Right lobe of liver (tissue), 6 donors: ENCODE measurements at regions not wholly inside any gene's neighbourhood (a gene's known extent, or its start where the extent isn't known, plus 50 kb on each side); places are given as distances from the start of the nearest gene placed in this dataset.
"Not testable (repeated sequence)": the region's sequence is repeated elsewhere in the genome, so short reads cannot be mapped to it uniquely, and the experiment has no call there.

Source experiments
- ATAC-seq, 4 donors: fragments of 200-7000 bp; cut with Tn5 transposase; one replicate each; pipeline ENCODE4 v1.9.1; 2020; ENCODE audit warnings: mild to moderate bottlenecking in 4 of 4, moderate library complexity in 4 of 4
- DNase-seq, 3 donors: peaks; one replicate each; pipeline ENCODE4 v3.0.0-alpha.2; 2020
- H3K27ac ChIP-seq, 3 donors: fragments of 200-600 bp; one replicate each; pipeline ENCODE4 v1.8.0; 2022
- H3K27me3 ChIP-seq, 2 donors: fragments of 200-600 bp; one replicate each; pipeline ENCODE4 v1.8.0; 2022
- H3K36me3 ChIP-seq, 4 donors: fragments of 200-600 bp; sonication (generic) in 1 of 4; one replicate each; pipeline versions ENCODE4 v1.5.1 to v1.8.0; 2017 to 2022; ENCODE audit warnings: control low read depth in 1 of 4
- H3K4me1 ChIP-seq, 4 donors: fragments of 200-600 bp; sonication (generic) in 1 of 4; one replicate each; pipeline versions ENCODE4 v1.5.1 to v1.8.0; 2017 to 2022; ENCODE audit warnings: control low read depth in 1 of 4
- H3K4me3 ChIP-seq, 3 donors: fragments of 200-600 bp; one replicate each; pipeline ENCODE4 v1.8.0; 2022
- H3K9me3 ChIP-seq, 4 donors: fragments of 200-600 bp; sonication (generic) in 1 of 4; one replicate each; pipeline versions ENCODE4 v1.5.1 to v1.8.0; 2017 to 2022; ENCODE audit warnings: control low read depth in 1 of 4
- POLR2A ChIP-seq: fragments of 450-650 bp; IDR thresholded peaks from one replicate; pipeline ENCODE4 v1.6.1; 2017; ENCODE audit warnings: antibody characterized with exemption, mild to moderate bottlenecking
- WGBS: methylation state at CpG from one replicate; pipeline ENCODE4 v1.1.6; 2018; ENCODE audit warnings: low coverage, low lambda C conversion rate; ENCODE audit not compliant: insufficient coverage; ENCODE audit errors: missing lambda C conversion rate; 5-methylcytosine and 5-hydroxymethylcytosine counted together
- intact Hi-C, 2 donors: fragments of 100-400 bp; cut with DNase I; formaldehyde crosslinking; loops; one replicate each; pipeline versions ENCODE4 v1.11.2 to v1.14.1; 2022
- TF ChIP-seq, protein P1 (sequence below), 4 donors: fragments of 200-600 bp in 3 of 4; fragments of 450-650 bp in 1 of 4; IDR thresholded peaks; one replicate each; pipeline versions ENCODE4 v1.5.1 to v1.8.0; 2016 to 2022; ENCODE audit warnings: antibody characterized with exemption in 4 of 4, mild to moderate bottlenecking in 2 of 4
- donor health status: DM: no; HTN: yes; CAD: no.
- donor health status: DM: no; HTN: no; CAD: no.
- donor health status: DM: no; HTN: no; CAD: no.
- donor health status: DM: no; HTN: yes; CAD: no.
- donor health status: DM: no; HTN: yes; CAD: no.

- intact Hi-C loops: no loop called here
- H3K4me1 ChIP-seq: no peaks in the 10 kb centered on the region
- no peaks in the 10 kb centered on the region for H3K27me3 ChIP-seq
- TF ChIP-seq, protein P1, sequence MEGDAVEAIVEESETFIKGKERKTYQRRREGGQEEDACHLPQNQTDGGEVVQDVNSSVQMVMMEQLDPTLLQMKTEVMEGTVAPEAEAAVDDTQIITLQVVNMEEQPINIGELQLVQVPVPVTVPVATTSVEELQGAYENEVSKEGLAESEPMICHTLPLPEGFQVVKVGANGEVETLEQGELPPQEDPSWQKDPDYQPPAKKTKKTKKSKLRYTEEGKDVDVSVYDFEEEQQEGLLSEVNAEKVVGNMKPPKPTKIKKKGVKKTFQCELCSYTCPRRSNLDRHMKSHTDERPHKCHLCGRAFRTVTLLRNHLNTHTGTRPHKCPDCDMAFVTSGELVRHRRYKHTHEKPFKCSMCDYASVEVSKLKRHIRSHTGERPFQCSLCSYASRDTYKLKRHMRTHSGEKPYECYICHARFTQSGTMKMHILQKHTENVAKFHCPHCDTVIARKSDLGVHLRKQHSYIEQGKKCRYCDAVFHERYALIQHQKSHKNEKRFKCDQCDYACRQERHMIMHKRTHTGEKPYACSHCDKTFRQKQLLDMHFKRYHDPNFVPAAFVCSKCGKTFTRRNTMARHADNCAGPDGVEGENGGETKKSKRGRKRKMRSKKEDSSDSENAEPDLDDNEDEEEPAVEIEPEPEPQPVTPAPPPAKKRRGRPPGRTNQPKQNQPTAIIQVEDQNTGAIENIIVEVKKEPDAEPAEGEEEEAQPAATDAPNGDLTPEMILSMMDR (IDR thresholded peaks at IDR 0.05): no peak
- TF ChIP-seq POLR2A: no peak
- WGBS: 40% methylated on average over 1 of the region's 1 CpG
- ATAC-seq: no peak
- no peak overlapping the region for H3K27ac ChIP-seq
- no peaks in the 10 kb centered on the region for H3K36me3 ChIP-seq
- H3K9me3 ChIP-seq: no peaks in the 10 kb centered on the region
- no peak overlapping the region for H3K4me3 ChIP-seq
- DNase-seq: no peak
These were observed 228.6 kb upstream of the DDI1 start for GRCh38 chr11:103807806-103808205.

GRCh38 chr11:103808252-103808651, 228.2 kb upstream of the DDI1 start:
- intact Hi-C loops: no loop called here
- ATAC-seq: no peak
- H3K4me3 ChIP-seq: no peak overlapping the region
- no peaks in the 10 kb centered on the region for H3K36me3 ChIP-seq
- TF ChIP-seq POLR2A: no peak
- TF ChIP-seq, protein P1 (IDR thresholded peaks at IDR 0.05): no peak
- no peaks in the 10 kb centered on the region for H3K9me3 ChIP-seq
- H3K4me1 ChIP-seq: no peaks in the 10 kb centered on the region
- no peak overlapping the region for H3K27ac ChIP-seq
- WGBS: 62% methylated on average over 3 of the region's 3 CpGs
- DNase-seq: no peak
- H3K27me3 ChIP-seq: no peaks in the 10 kb centered on the region

DNA sequence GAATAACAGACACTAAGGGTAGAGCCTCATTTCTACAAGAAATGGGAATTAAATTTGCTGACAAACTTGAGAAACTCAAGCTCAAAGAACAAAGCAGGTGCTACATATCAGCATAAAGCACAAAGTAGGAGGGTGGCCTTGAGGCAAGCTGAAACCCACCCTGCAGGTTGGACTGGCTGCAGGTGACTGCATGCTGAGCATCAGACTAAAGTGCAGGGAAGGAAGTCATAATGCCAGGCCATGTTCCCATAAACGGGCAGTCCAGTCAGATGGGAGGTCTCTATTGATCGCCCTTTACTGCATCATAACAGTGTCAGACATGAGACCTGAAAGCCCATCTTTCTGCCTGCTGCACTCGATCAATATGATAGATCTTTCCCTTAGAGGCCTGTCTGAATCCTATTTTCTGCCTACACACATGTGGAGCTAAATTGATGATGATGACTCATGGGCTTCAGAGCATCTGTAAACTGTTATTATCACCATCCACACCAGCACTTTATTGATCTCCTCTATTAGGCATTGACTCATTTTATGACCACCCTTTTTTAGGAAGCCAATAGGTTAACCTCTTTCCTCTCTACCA, 224.5 kb upstream of the DDI1 start:
- no peaks in the 10 kb centered on the region for H3K9me3 ChIP-seq
- WGBS: 80% methylated on average over 1 of the region's 3 CpGs
- no peaks in the 10 kb centered on the region for H3K4me1 ChIP-seq
- H3K36me3 ChIP-seq: no peaks in the 10 kb centered on the region
- TF ChIP-seq, protein P1 (IDR thresholded peaks at IDR 0.05): no peak
- no peak for TF ChIP-seq POLR2A
- ATAC-seq (no peak), DNase-seq (no peak)
- H3K27me3 ChIP-seq: no peaks in the 10 kb centered on the region
- no peak overlapping the region for H3K4me3 ChIP-seq
- no peak overlapping the region for H3K27ac ChIP-seq
- intact Hi-C loops: no loop called here

GRCh38 chr11:103812680-103813079, 223.8 kb upstream of the DDI1 start:
- 53% methylated on average over 3 of the region's 3 CpGs for WGBS
- ATAC-seq: no peak
- no peak overlapping the region for H3K4me3 ChIP-seq

DNA sequence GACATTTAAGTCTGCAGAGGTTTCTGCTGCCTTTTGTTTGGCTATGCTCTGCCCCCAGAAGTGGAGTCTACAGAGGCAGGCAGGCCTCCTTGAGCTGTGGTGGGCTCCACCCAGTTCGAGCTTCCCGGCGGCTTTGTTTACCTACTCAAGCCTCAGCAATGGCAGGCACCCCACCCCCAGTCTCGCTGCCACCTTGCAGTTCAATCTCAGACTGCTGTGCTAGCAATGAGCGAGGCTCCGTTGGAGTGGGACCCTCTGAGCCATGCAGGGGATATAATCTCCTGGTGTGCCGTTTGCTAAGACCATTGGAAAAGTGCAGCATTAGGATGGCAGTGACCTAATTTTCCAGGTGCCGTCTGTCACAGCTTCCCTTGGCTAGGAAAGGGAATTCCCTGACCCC, 216.1 kb upstream of the DDI1 start:
- DNase-seq, intact Hi-C loops, H3K36me3 ChIP-seq, H3K27ac ChIP-seq, H3K4me1 ChIP-seq, ATAC-seq, H3K4me3 ChIP-seq, H3K9me3 ChIP-seq, H3K27me3 ChIP-seq: not testable (repeated sequence)
- 90% methylated on average over 2 of the region's 8 CpGs for WGBS

More at GRCh38 chr11:103812680-103813079, 223.8 kb upstream of the DDI1 start:
- Histone ChIP-seq H3K27me3 (no peaks in the 10 kb centered on the region), H3K36me3 (no peaks in the 10 kb centered on the region), H3K9me3 (no peaks in the 10 kb centered on the region), H3K4me1 (no peaks in the 10 kb centered on the region), H3K27ac (no peak overlapping the region)
- TF ChIP-seq, protein P1 (IDR thresholded peaks at IDR 0.05): no peak
- TF ChIP-seq POLR2A: no peak
- no peak for DNase-seq
- intact Hi-C loops: no loop called here
